ACHN (cell line): ENCODE measurements at regions not wholly inside any gene's neighbourhood (a gene's known extent, or its start where the extent isn't known, plus 50 kb on each side); places are given as distances from the start of the nearest gene placed in this dataset.
"Not testable (repeated sequence)": the region's sequence is repeated elsewhere in the genome, so short reads cannot be mapped to it uniquely, and the experiment has no call there.

Experiments
- DNase-seq: peaks from one replicate; pipeline ENCODE4 v3.0.0-alpha.2; 2015
- in situ Hi-C: cut with HindIII; loops from 2 replicates; pipeline ENCODE4 v1.10.0; 2017; ENCODE audit warnings: low sequenced_read_pairs, low pct_ligation_motif_present, low pct_unique_long_range_greater_than_20kb

- in situ Hi-C loops, result no loop called here
- DNase-seq, result no peak
These were observed 269.2 kb upstream of the DDX53 start for GRCh38 chrX:22730542-22730941.

GRCh38 chrX:22737541-22737940 lies 262.2 kb upstream of the DDX53 start:
- in situ Hi-C loops, result no loop called here
- DNase-seq, result no peak

GRCh38 chrX:22739276-22739675 lies 260.5 kb upstream of the DDX53 start:
- no peak for DNase-seq
- in situ Hi-C loops, result no loop called here

- DNase-seq, result no peak
- in situ Hi-C loops, result no loop called here
These were observed 258.9 kb upstream of the DDX53 start for GRCh38 chrX:22740836-22741235.

GRCh38 chrX:22742174-22742573 lies 257.6 kb upstream of the DDX53 start:
- in situ Hi-C loops, result no loop called here
- no peak for DNase-seq

- DNase-seq, result no peak
- in situ Hi-C loops, result no loop called here
These were observed 253.7 kb upstream of the DDX53 start for GRCh38 chrX:22746081-22746480.

- in situ Hi-C loops, result no loop called here
- DNase-seq, result peak; percentile 16
These were observed 251.4 kb upstream of the DDX53 start for GRCh38 chrX:22748093-22748999.

GRCh38 chrX:22758807-22759481 lies 240.8 kb upstream of the DDX53 start:
- no peak for DNase-seq
- in situ Hi-C loops, result no loop called here

GRCh38 chrX:22760513-22761057 lies 239.2 kb upstream of the DDX53 start:
- in situ Hi-C loops, result no loop called here
- peak; percentile 1 for DNase-seq

- in situ Hi-C loops, result no loop called here
- no peak for DNase-seq
These were observed 211.5 kb upstream of the DDX53 start for GRCh38 chrX:22788221-22788620.

GRCh38 chrX:22795671-22796070 lies 204.1 kb upstream of the DDX53 start:
- DNase-seq, result no peak
- in situ Hi-C loops, result no loop called here

- in situ Hi-C loops, result no loop called here
- DNase-seq, result peak; percentile 73
These were observed 199.4 kb upstream of the DDX53 start for GRCh38 chrX:22800360-22800759.

- in situ Hi-C loops, result no loop called here
- DNase-seq, result peak; percentile 13
These were observed 199.0 kb upstream of the DDX53 start for GRCh38 chrX:22800806-22801205.

- in situ Hi-C loops, result no loop called here
- DNase-seq, result no peak
These were observed 196.4 kb upstream of the DDX53 start for GRCh38 chrX:22803353-22803752.

GRCh38 chrX:22810876-22811275 lies 188.9 kb upstream of the DDX53 start:
- in situ Hi-C loops, result no loop called here
- DNase-seq, result no peak

- no peak for DNase-seq
- in situ Hi-C loops, result no loop called here
These were observed 181.7 kb upstream of the DDX53 start for GRCh38 chrX:22818061-22818460.

- DNase-seq, result no peak
- in situ Hi-C loops, result no loop called here
These were observed 144.1 kb upstream of the DDX53 start for GRCh38 chrX:22855693-22856092.

- in situ Hi-C loops, result no loop called here
- no peak for DNase-seq
These were observed 140.1 kb upstream of the DDX53 start for GRCh38 chrX:22859642-22860041.

- DNase-seq, in situ Hi-C loops: not testable (repeated sequence)
These were observed 133.0 kb upstream of the DDX53 start for GRCh38 chrX:22866801-22867200.

- in situ Hi-C loops, result no loop called here
- DNase-seq, result no peak
These were observed 117.2 kb upstream of the DDX53 start for GRCh38 chrX:22882543-22882942.
